Hindlimb muscle (tissue), 1 donor: ENCODE measurements at regions not wholly inside any gene's neighbourhood (a gene's known extent, or its start where the extent isn't known, plus 50 kb on each side); places are given as distances from the start of the nearest gene placed in this dataset.

Experiments used
- DNase-seq: peaks from one replicate; pipeline ENCODE4 v3.0.0-alpha.2; 2013

DNA sequence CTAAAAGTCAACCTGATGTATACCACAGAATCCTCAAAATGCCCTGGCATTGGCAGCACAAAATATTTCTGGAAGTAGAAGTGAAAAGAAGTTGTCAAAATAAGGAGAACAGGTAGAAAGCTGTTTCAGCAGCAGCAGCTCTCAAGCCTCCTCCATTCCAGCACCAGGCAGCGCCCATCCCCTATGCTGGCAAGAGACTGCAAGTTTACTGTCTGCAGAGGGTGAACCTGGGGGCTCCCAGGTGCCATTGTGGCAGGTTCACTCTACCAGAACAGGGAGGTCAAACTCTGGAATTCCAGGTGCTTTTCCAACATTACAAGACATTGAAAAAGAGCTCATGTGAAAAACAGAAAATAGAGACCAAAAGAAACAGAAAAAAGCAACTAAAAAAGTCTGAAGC is 128.8 kb upstream of the CTTNBP2NL start:
- no peak for DNase-seq

GRCh38 chr1:112267929-112268328 is 128.1 kb upstream of the CTTNBP2NL start:
- no peak for DNase-seq

DNA sequence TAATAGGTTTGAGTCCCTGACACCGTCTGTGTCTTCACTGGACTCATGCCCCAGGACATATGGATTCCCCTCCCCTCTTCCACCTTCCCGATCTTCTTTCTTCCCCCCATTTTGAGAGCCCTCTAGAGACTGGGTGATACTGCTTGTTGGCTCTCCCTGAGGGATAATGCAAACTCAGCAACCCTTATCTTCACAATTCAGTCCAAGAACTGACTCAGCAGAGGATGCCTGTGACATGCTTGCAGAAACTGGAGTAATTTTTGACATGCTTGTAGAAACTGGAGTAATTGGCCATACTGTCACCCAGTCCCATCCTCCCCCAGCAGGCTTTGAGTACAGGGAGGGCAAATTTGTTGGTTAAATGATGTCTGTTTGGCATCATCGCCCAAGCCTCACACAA is 127.6 kb upstream of the CTTNBP2NL start:
- DNase-seq, result no peak

GRCh38 chr1:112271270-112271669 is 124.7 kb upstream of the CTTNBP2NL start:
- no peak for DNase-seq

GRCh38 chr1:112272101-112272772 is 123.8 kb upstream of the CTTNBP2NL start:
- DNase-seq, result no peak

- DNase-seq, result no peak
Observed at GRCh38 chr1:112284796-112285195, 111.2 kb upstream of the CTTNBP2NL start.

GRCh38 chr1:112285316-112285715 is 110.7 kb upstream of the CTTNBP2NL start:
- no peak for DNase-seq

DNA sequence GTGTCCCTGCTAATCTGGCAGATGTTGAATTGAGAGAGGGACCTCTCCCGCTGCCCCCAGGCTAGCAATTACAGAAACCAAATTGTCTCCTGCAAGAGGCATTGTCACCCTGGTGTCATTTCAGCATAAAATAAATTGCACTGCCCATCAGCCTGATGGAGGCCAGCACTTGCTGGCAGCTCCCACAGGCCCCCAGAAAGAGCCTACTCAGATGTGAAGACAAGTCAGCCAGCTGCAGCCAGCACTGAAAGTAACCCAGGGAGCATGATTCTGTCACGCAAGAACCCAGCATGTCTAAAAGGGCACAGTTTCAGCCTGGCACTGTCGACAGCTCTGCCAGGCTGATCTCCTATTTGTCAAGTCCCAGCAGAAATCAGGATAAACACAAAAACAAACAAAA is 110.3 kb upstream of the CTTNBP2NL start:
- no peak for DNase-seq

DNA sequence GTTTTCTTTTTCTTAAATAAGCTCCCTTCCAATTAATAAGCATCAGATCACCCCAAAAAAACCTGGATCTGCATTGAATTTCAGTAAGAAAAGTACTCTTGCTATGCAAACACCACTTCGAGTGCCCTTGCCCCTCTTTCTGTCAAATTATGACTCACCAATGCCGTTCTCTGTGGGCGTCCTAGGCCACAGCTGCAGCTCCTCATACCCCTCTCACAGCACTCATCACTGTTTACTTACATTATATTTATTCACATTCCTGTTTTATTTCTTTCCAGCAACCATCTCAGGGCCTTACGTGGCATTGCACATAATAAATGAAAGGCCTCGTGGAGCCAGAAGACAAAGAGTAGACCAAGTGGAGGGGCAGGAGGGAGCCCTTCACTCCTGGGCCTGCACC is 99.1 kb upstream of the CTTNBP2NL start:
- no peak for DNase-seq

DNA sequence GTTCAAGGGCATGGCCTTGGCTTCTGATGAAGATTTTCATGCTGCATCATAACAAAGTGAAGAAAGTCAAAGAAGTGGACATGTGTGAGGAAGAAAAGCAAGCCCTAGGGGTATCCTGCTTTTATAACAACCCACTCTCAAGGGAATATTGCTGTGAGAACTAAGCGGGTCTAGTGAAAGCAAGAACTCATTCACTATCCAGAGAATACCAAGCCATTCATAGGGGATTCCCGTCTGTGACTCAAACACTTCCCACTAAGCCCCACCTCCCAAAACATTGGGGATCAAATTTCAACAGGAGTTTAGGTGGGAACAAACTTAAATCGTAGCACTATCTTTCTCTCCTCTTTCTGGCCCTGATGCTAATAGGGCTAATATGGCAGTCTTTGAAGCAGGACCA is 98.5 kb upstream of the CTTNBP2NL start:
- no peak for DNase-seq

DNA sequence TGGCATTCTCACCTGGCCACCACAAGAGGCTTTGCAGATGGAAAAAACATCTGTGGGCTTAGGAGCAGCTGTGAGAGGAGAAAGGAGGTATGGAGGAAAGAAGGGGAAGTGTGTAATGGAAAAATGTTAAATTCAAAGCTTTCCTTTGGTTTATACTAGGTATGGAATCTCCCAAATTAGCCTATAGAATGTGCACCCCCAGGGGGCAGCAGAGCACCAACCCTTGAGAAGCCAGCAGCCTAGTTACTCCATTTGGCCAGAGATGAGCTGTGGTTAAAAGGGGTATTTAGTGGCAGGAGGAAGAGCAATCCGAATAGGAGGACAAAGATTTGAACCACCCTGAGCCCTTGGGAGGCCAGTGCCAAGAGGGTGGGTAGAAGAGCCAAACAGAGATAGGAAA is 97.5 kb upstream of the CTTNBP2NL start:
- DNase-seq, result peak; percentile 29

DNA sequence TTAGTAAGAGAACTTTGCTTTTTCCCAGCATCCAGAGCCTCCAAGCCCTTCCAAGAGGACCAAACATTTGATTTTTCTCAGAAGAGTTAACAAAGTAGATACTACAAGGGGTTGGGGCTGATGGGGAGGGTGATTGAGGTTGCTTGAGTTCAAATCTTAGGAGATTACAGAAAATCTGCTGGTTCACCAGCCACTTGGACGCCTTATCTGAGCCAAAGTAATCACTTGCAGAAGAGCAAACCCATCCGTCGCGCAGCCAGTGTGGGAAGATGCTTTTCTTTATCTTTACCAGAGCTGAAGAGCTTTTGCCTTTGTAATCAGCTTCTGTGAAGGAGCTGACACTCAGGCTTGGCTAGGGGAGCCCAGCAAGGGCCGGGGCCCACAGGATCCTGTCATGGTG is 91.9 kb upstream of the CTTNBP2NL start:
- no peak for DNase-seq

DNA sequence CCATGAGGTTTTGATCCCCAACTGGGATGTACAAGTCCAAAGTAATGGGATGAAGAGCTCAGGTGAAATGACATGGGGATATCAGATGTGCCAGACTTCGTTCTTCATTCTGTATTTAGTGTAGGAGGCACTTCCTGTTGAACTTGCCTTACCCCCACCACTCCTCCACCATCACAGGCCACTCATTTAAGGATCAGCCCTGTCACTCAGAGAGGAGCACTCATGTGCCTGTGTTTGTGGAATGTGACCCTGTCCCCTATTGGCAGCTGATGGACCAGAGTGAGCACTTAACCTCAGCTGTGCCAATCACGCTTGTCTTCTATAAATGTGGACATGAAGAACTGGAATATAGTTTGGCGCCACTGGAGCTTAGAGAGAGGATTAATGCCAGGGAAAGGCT is 91.4 kb upstream of the CTTNBP2NL start:
- no peak for DNase-seq

GRCh38 chr1:112307930-112308591 is 88.0 kb upstream of the CTTNBP2NL start:
- DNase-seq, result no peak

GRCh38 chr1:112308716-112309115 is 87.3 kb upstream of the CTTNBP2NL start:
- peak; percentile 27 for DNase-seq

DNA sequence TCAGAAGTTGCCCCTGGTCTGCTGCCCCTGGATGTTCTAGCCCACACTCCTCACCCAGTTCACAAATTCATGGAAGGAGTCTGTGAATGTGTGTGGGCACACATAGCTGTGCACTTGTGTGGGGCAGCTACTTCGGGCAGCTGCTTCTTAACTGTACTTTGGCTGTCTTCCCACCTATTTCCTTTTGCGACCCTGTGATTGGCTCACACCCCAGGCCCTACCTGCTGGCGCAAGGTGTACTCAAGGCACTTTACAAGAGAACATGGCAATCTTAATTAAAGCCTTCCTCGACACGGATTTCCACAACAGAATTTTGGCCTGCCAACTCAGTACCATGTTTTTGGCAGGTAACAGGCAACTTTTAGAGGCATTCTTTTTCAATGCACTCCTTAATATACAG is 86.5 kb upstream of the CTTNBP2NL start:
- no peak for DNase-seq

DNA sequence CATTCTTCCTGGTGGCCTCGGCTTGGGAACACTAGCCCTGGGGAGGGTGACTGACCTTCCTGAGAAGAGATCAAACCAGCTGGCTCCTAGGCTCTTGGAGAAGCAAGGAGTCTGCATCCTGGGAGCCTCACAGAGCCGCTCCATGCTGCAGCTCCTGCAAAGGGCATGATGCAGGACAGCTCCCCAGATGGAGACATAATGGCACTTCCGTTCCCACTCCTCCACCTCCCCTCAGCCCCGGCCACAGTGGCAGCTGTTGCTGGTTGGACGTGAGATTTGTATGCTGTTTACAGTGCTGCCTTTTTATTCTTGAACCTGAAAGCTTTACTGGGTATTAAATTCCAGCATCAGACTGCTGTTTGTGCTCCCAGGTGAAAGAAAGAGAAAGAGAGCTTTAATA is 83.7 kb upstream of the CTTNBP2NL start:
- DNase-seq, result no peak

DNA sequence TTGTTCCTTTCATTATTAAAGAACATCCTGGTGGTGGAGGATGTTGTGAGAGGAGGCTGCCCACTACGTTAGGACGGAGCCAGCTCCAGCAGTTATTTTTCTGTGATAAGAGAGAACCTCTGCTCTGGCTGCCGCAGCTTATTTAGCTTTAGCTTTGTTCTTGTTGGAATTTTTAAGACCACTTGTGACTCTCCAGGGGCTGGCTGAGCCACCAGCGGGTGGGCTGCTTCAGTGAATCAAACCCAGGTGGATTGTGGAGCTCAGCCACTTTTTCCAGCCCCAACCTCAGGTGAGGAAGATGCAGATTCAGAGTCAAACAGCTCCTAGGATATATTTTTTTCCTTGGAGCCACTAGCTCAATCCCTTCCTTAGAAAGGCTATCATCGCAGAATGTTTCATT is 83.1 kb upstream of the CTTNBP2NL start:
- DNase-seq, result no peak

- no peak for DNase-seq
Observed at GRCh38 chr1:112316254-112316913, 79.6 kb upstream of the CTTNBP2NL start.

DNA sequence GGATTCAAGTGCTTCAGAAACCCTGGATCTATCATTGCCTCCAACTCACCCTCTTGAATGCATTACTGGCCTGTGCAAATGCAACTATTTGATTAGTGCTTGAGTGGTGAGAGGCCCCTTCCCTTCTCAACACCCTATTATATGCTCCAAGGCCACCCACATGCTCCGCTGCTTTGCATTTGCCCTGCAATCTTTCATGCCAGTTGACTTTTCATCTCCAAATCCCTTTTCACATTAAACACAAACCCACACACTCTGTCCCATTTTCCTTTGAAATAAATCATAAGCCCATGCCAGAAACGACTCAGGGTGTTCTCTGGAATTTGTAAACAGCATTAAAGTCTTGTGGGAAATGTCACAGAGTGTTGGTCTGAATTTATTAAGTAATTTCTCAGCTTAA is 78.9 kb upstream of the CTTNBP2NL start:
- no peak for DNase-seq

DNA sequence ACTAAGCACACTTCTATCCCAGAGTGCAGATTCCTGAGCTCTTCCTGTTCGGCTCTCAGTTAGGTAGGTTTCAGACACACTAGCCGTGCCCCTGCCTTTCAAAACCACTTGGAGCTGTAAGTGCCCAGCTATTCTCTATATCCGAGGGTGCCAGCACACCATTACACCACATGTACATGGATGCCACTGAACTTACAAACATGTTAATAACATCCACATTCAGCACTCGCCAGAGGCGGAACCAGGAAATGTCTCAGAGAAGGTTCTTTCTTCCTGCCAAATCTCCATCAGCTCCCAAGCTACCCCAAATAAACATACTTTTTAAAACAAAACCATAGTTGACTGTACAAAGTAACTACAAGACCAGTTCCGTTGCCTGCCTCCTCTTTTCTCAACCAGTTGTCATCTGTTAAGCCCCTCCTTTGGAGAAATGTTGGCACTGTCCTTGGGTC is 78.4 kb upstream of the CTTNBP2NL start:
- no peak for DNase-seq

- no peak for DNase-seq
Observed at GRCh38 chr1:112318263-112318662, 77.8 kb upstream of the CTTNBP2NL start.

DNA sequence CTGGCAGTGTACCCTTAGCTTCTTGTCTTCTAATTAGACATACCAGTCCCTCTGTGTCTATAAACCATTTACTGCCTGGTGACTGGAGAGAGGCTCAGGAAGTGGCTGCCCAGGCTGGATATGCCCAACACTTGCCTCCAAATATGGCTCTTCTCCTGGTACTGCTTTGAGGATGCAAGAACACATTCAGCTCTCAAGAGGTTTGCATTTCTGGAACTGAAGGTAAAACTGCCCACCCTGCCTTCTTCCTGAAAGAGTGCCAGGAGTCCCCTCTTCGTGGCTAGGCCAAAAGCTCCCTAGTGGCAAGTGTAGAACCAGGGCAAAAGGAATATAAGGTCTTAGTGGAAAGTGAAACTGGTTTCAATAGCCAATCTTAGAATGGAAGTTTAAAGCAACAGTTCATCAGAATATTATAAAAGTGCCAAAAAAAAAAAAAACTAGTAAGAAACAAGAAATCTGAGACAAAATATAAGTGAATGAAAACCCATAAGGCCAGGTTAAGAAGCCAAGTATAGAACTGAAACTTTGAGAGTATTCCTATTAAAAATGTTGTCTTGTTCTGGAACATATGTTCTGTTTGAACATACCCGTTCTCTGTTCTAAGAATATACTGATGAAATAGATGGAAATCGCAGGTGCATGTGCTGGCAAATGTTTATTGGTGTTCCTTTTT is 77.2 kb upstream of the CTTNBP2NL start:
- no peak for DNase-seq
